Lower lobe of right lung (tissue), 2 donors: ENCODE measurements at regions not wholly inside any gene's neighbourhood (a gene's known extent, or its start where the extent isn't known, plus 50 kb on each side); places are given as distances from the start of the nearest gene placed in this dataset.

Experiments
- ATAC-seq, 2 donors: fragments of 200-7000 bp; cut with Tn5 transposase; one replicate each; pipeline ENCODE4 v1.9.1; 2020 to 2022; ENCODE audit warnings: mild to moderate bottlenecking in 2 of 2, moderate library complexity in 2 of 2
- DNase-seq: peaks from one replicate; pipeline ENCODE4 v3.0.0-alpha.2; 2020
- H3K27ac ChIP-seq: fragments of 200-600 bp; one replicate; pipeline ENCODE4 v1.8.0; 2022
- H3K27me3 ChIP-seq: fragments of 200-600 bp; one replicate; pipeline ENCODE4 v1.8.0; 2022; ENCODE audit warnings: low read depth
- H3K36me3 ChIP-seq: fragments of 200-600 bp; one replicate; pipeline ENCODE4 v1.8.0; 2022; ENCODE audit warnings: mild to moderate bottlenecking
- H3K4me1 ChIP-seq: fragments of 200-600 bp; one replicate; pipeline ENCODE4 v1.8.0; 2022
- H3K4me3 ChIP-seq: fragments of 200-600 bp; one replicate; pipeline ENCODE4 v1.8.0; 2022; ENCODE audit warnings: mild to moderate bottlenecking
- H3K9me3 ChIP-seq: fragments of 200-600 bp; one replicate; pipeline ENCODE4 v1.8.0; 2022
- intact Hi-C: fragments of 100-400 bp; cut with DNase I; formaldehyde crosslinking; loops from one replicate; pipeline ENCODE4 v1.11.0; 2022
- TF ChIP-seq, protein P1 (sequence below): fragments of 200-600 bp; IDR thresholded peaks from one replicate; pipeline ENCODE4 v1.8.0; 2022; ENCODE audit warnings: antibody characterized with exemption, mild to moderate bottlenecking
- donor health status: DM: no; HTN: yes; CAD: no; lungs with severe emphysema.

- no peak for DNase-seq
- H3K36me3 ChIP-seq, result no peaks in the 10 kb centered on the region
- TF ChIP-seq, protein P1, sequence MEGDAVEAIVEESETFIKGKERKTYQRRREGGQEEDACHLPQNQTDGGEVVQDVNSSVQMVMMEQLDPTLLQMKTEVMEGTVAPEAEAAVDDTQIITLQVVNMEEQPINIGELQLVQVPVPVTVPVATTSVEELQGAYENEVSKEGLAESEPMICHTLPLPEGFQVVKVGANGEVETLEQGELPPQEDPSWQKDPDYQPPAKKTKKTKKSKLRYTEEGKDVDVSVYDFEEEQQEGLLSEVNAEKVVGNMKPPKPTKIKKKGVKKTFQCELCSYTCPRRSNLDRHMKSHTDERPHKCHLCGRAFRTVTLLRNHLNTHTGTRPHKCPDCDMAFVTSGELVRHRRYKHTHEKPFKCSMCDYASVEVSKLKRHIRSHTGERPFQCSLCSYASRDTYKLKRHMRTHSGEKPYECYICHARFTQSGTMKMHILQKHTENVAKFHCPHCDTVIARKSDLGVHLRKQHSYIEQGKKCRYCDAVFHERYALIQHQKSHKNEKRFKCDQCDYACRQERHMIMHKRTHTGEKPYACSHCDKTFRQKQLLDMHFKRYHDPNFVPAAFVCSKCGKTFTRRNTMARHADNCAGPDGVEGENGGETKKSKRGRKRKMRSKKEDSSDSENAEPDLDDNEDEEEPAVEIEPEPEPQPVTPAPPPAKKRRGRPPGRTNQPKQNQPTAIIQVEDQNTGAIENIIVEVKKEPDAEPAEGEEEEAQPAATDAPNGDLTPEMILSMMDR, result no peak
- intact Hi-C loops, result no loop called here
- no peak for ATAC-seq
- no peak overlapping the region for H3K27ac ChIP-seq
- no peak overlapping the region for H3K4me3 ChIP-seq
- no peaks in the 10 kb centered on the region for H3K4me1 ChIP-seq
- H3K27me3 ChIP-seq, result peaks cover 15% of the 10 kb centered on the region
- no peaks in the 10 kb centered on the region for H3K9me3 ChIP-seq
These were observed 1074.5 kb downstream of the TBC1D22A start for GRCh38 chr22:47836957-47837356.

GRCh38 chr22:47835726-47836125, 1073.3 kb downstream of the TBC1D22A start:
- peak in 1 of 2 donors; percentile 52 for ATAC-seq
- TF ChIP-seq, protein P1, result no peak

DNA sequence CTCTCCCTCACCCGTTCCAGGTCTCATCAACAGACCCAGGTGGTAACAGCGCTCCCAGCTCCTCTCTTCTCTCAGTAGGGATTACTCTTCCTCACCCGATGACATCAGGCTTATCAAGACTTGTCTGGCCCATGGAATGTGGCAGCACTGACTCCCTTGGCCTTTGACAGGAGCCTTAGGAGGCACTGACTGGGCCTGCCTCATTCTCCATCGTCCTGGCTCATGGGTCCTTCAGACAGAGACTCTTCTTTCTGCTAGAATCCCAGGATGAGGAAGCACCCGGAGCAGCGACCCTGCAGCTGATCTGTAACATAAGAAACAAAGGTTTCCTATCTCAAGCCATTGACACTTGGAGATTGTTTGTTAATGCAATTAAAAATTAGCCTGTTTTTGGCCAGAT, 1063.6 kb downstream of the TBC1D22A start:
- Histone ChIP-seq H3K27ac (no peak overlapping the region), H3K4me1 (no peaks in the 10 kb centered on the region), H3K36me3 (no peaks in the 10 kb centered on the region), H3K9me3 (no peaks in the 10 kb centered on the region), H3K4me3 (no peak overlapping the region), H3K27me3 (no peaks in the 10 kb centered on the region)
- TF ChIP-seq, protein P1, result no peak
- DNase-seq (no peak), ATAC-seq (no peak)
- intact Hi-C loops, result no loop called here

More at GRCh38 chr22:47835726-47836125, 1073.3 kb downstream of the TBC1D22A start:
- Histone ChIP-seq H3K9me3 (no peaks in the 10 kb centered on the region), H3K27ac (no peak overlapping the region), H3K27me3 (peaks cover 10% of the 10 kb centered on the region), H3K4me3 (no peak overlapping the region), H3K4me1 (no peaks in the 10 kb centered on the region), H3K36me3 (no peaks in the 10 kb centered on the region)
- DNase-seq, result no peak
- intact Hi-C loops, result no loop called here

DNA sequence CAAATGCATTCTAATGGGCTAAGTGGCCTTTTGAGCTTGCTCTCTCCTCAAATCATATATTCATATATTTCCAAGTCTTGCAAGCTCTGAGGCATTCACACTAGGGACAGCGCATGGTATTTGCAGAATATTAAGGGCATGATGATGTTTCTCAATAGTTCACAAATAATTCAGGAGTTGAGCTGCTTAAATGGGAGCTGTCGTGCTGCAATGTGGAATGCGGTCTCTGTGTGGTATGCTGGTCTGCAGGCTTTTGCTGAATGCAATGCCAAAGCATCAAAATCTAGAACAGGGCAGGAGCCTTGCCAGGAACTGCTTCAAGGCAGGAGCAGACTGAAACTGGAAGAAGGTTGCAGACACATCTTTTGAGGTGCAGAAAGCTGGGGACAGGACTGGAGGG, 1060.0 kb downstream of the TBC1D22A start:
- ATAC-seq (no peak), DNase-seq (no peak)
- intact Hi-C loops, result no loop called here
- no peak overlapping the region for H3K4me3 ChIP-seq
- no peaks in the 10 kb centered on the region for H3K27me3 ChIP-seq
- no peaks in the 10 kb centered on the region for H3K4me1 ChIP-seq
- TF ChIP-seq, protein P1, result no peak
- no peak overlapping the region for H3K27ac ChIP-seq
- no peaks in the 10 kb centered on the region for H3K9me3 ChIP-seq
- H3K36me3 ChIP-seq, result no peaks in the 10 kb centered on the region

GRCh38 chr22:47818496-47818895, 1056.0 kb downstream of the TBC1D22A start:
- Histone ChIP-seq H3K4me3 (no peak overlapping the region), H3K36me3 (no peaks in the 10 kb centered on the region), H3K9me3 (no peaks in the 10 kb centered on the region), H3K27ac (no peak overlapping the region), H3K27me3 (no peaks in the 10 kb centered on the region), H3K4me1 (no peaks in the 10 kb centered on the region)
- DNase-seq (no peak), ATAC-seq (no peak)
- TF ChIP-seq, protein P1, result no peak
- intact Hi-C loops, result no loop called here

GRCh38 chr22:47817380-47817779, 1054.9 kb downstream of the TBC1D22A start:
- ATAC-seq, result no peak
- Histone ChIP-seq H3K27ac (no peak overlapping the region), H3K4me3 (no peak overlapping the region), H3K36me3 (no peaks in the 10 kb centered on the region), H3K4me1 (no peaks in the 10 kb centered on the region), H3K9me3 (no peaks in the 10 kb centered on the region), H3K27me3 (no peaks in the 10 kb centered on the region)
- intact Hi-C loops, result no loop called here
- TF ChIP-seq, protein P1, result no peak
- no peak for DNase-seq
